ENCODE measurements at regions not wholly inside any gene's neighbourhood (a gene's known extent, or its start where the extent isn't known, plus 50 kb on each side); places are given as distances from the start of the nearest gene placed in this dataset.

DNA sequence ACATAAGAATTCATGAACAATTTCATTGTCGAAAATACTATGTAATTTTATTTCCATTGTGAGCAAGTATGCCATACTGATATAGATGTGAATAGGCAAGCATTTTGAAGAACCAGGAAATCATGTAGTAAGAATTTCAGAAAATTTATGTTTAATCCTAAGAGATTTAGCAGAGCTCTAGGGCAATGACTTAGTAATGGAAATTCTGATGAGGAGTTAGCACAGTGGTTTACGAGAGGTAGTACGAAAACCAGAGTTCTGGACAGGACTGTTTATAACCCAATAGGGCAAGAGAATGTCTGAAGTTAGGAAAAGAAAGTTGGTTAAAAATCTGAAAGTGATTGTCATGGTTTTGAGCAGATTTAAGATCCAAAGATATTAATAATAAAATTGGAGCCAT is 439.6 kb upstream of the DEPDC1 start:
- TF ChIP-seq TCF4 (CRISPR knock-in tag; IDR thresholded peaks at IDR 0.05; ENCODE audit: borderline replicate concordance), result no peak
- TF ChIP-seq, protein P1, sequence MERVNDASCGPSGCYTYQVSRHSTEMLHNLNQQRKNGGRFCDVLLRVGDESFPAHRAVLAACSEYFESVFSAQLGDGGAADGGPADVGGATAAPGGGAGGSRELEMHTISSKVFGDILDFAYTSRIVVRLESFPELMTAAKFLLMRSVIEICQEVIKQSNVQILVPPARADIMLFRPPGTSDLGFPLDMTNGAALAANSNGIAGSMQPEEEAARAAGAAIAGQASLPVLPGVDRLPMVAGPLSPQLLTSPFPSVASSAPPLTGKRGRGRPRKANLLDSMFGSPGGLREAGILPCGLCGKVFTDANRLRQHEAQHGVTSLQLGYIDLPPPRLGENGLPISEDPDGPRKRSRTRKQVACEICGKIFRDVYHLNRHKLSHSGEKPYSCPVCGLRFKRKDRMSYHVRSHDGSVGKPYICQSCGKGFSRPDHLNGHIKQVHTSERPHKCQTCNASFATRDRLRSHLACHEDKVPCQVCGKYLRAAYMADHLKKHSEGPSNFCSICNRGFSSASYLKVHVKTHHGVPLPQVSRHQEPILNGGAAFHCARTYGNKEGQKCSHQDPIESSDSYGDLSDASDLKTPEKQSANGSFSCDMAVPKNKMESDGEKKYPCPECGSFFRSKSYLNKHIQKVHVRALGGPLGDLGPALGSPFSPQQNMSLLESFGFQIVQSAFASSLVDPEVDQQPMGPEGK (CRISPR knock-in tag; IDR thresholded peaks at IDR 0.05; ENCODE audit: borderline replicate concordance), result no peak
- TF ChIP-seq, protein P2, sequence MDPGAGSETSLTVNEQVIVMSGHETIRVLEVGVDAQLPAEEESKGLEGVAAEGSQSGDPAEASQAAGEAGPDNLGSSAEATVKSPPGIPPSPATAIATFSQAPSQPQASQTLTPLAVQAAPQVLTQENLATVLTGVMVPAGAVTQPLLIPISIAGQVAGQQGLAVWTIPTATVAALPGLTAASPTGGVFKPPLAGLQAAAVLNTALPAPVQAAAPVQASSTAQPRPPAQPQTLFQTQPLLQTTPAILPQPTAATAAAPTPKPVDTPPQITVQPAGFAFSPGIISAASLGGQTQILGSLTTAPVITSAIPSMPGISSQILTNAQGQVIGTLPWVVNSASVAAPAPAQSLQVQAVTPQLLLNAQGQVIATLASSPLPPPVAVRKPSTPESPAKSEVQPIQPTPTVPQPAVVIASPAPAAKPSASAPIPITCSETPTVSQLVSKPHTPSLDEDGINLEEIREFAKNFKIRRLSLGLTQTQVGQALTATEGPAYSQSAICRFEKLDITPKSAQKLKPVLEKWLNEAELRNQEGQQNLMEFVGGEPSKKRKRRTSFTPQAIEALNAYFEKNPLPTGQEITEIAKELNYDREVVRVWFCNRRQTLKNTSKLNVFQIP (CRISPR knock-in tag; IDR thresholded peaks at IDR 0.05; ENCODE audit: borderline replicate concordance, low read depth), result no peak
- no peak for TF ChIP-seq ARNTL (CRISPR knock-in tag; IDR thresholded peaks at IDR 0.05; ENCODE audit: borderline replicate concordance, low read depth)
- TF ChIP-seq ZFP3 (CRISPR knock-in tag; IDR thresholded peaks at IDR 0.05), result no peak
- TF ChIP-seq ZNF565 (CRISPR knock-in tag; conservative IDR thresholded peaks at IDR 0.05; ENCODE audit: low read depth), result no peak
- TF ChIP-seq ZNF8 (CRISPR knock-in tag; IDR thresholded peaks at IDR 0.05), result no peak
- no peak for TF ChIP-seq PPARA (CRISPR knock-in tag; IDR thresholded peaks at IDR 0.05; ENCODE audit: borderline replicate concordance)
- no peak for TF ChIP-seq GLIS3 (CRISPR knock-in tag; IDR thresholded peaks at IDR 0.05)
